ENCODE measurements at regions not wholly inside any gene's neighbourhood (a gene's known extent, or its start where the extent isn't known, plus 50 kb on each side); places are given as distances from the start of the nearest gene placed in this dataset.

DNA sequence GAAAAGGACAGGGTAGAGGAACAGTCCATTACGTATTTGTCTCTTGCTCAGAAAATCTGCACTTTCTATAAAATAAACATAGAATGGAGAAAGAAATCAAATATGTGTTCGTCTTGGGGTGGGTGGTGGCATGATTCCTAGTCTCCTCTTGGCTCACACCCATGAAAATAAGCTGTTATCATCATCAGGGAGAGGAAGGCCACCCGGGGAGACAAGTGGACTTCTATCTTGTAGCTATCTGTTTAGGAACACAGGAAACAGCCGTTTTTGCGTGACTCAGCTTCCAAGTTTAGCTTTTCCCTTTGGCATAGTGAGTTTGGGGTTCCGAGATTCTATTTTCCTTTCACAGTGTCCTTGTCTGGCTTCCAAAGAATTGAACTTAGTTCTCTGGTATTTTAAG is 622.3 kb downstream of the PTPRU start:
- WGBS (ENCODE audit: insufficient coverage, insufficient read length), result no CpG with 5 or more reads among the region's 6 CpGs
- Histone ChIP-seq H3K4me3 (ENCODE audit: low read length) (no peak overlapping the region), H3K4me1 (ENCODE audit: control insufficient read depth, insufficient read depth, low read length) (no peaks in the 10 kb centered on the region), H3K27me3 (ENCODE audit: control insufficient read depth, insufficient read depth, low read length) (no peaks in the 10 kb centered on the region), H3K27ac (ENCODE audit: low read length) (no peak overlapping the region), H3K9me3 (ENCODE audit: control insufficient read depth, insufficient read depth, low read length) (no peaks in the 10 kb centered on the region; the same call in 1 of the 2 replicates), H3K36me3 (ENCODE audit: control insufficient read depth, insufficient read depth, low read length) (no peaks in the 10 kb centered on the region)
- DNase-seq (ENCODE audit: low read depth, low spot score), result no peak

DNA sequence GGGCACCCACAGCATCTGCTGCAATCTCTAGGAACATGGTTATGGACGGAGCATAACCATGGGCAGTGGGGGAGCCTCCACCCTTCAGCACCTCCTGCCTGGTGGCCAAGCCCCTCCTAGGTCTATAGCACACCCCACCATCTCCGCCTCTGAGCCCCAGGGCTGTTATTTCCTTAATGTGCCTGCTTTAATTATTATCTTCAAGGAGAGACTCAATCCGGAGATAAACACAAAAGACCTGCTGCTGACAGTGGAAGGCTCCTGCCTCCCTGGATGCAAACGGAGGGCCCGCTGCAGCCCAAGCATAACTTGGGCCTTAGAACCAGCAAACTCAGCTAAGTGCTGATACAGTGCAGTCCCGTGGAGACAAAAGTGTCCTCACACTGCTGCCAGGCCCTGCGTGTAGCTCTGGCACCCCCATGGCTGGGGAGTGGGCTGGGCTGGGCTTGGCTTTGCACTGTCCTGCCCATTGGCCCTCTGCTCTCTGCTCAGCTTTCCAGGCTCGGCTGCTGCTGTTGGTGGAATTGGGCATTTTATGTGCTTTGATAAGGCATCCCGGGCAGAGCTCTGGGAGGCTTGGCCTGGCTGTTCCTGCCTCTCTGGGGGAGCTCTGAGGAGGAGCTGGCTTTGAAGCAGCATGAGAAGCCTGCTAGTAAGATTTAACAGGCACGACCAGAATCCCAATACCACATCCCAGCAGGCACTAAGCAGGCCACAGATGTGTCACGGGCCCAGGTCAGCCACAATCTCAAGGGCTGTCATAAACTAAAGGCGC is 620.2 kb downstream of the PTPRU start:
- no peak for DNase-seq (ENCODE audit: low read depth, low spot score)
- no CpG with 5 or more reads among the region's 12 CpGs for whole genome bisulfite sequencing (ENCODE audit: insufficient coverage, insufficient read length)

DNA sequence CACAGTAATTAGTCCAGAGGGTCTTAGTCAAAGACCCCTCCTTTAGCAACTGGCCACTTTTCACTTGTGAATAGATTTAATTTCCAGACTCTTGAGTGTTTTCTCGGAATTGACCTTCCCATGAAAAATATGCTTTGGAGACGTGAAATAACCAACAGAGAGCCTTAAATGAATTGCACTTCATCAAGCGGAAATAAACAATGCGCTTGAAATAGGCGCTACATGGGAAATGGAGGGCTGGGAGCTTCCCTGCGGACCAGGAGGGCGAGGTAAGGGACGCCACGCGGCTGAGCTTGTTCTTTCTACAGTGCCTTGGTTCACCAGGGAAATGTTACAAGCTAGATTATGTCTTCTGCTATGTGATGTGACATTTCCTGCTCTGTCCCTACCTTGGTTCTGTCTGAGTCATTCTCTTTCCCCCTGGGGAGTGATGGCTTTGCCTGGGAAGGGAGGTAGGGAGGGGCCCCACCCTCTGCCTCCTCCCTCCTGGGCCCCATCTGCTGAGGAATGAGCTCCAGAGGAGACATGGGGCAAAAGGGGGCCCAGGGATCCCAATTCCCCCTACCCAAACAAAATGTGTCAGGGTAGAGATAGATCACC is 619.3 kb downstream of the PTPRU start:
- Histone ChIP-seq H3K4me3 (ENCODE audit: low read length) (no peak overlapping the region), H3K36me3 (ENCODE audit: control insufficient read depth, insufficient read depth, low read length) (no peaks in the 10 kb centered on the region), H3K9me3 (ENCODE audit: control insufficient read depth, insufficient read depth, low read length) (no peaks in the 10 kb centered on the region; the same call in 1 of the 2 replicates), H3K4me1 (ENCODE audit: control insufficient read depth, insufficient read depth, low read length) (no peaks in the 10 kb centered on the region), H3K27me3 (ENCODE audit: control insufficient read depth, insufficient read depth, low read length) (no peaks in the 10 kb centered on the region), H3K27ac (ENCODE audit: low read length) (no peak overlapping the region)
- DNase-seq (ENCODE audit: low read depth, low spot score), result no peak
- no CpG with 5 or more reads among the region's 10 CpGs for WGBS (ENCODE audit: insufficient coverage, insufficient read length)

More for the DNA sequence above, 620.2 kb downstream of the PTPRU start:
- Histone ChIP-seq H3K4me3 (ENCODE audit: low read length) (no peak overlapping the region), H3K27me3 (ENCODE audit: control insufficient read depth, insufficient read depth, low read length) (no peaks in the 10 kb centered on the region), H3K36me3 (ENCODE audit: control insufficient read depth, insufficient read depth, low read length) (no peaks in the 10 kb centered on the region), H3K9me3 (ENCODE audit: control insufficient read depth, insufficient read depth, low read length) (no peaks in the 10 kb centered on the region; the same call in 1 of the 2 replicates), H3K4me1 (ENCODE audit: control insufficient read depth, insufficient read depth, low read length) (no peaks in the 10 kb centered on the region), H3K27ac (ENCODE audit: low read length) (no peak overlapping the region)

DNA sequence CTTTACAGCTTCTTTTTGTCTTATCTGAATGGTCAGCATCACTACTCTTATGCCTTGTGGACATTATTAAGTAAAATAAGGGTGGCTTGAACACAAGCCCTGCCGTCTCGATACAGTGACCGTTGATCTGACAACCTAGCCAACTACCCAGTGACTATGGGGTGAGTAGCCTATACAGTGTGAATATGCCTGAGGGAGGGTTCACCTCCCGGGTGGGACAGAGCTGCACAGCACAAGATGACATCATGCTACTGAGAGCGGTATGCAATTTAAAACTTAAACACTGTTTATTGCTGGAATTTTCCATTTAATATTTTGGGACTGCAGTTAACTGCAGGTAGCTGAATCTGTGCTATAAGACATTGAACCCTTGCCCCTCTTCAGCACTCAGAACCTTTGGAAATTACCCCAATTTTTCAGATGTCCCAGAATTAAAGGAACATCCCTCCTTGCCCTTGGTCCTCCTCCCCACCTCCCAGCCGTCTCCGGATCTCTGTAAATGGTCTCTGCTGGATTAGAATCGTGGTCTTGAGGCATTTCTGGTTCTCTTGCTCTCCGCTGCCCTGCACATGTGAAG is 618.5 kb downstream of the PTPRU start:
- DNase-seq (ENCODE audit: low read depth, low spot score), result no peak
- no CpG with 5 or more reads among the region's 9 CpGs for WGBS (ENCODE audit: insufficient coverage, insufficient read length)
- H3K27me3 ChIP-seq (ENCODE audit: control insufficient read depth, insufficient read depth, low read length), result no peaks in the 10 kb centered on the region
- H3K36me3 ChIP-seq (ENCODE audit: control insufficient read depth, insufficient read depth, low read length), result no peaks in the 10 kb centered on the region
- H3K27ac ChIP-seq (ENCODE audit: low read length), result no peak overlapping the region
- no peaks in the 10 kb centered on the region for H3K9me3 ChIP-seq (ENCODE audit: control insufficient read depth, insufficient read depth, low read length)
- H3K4me1 ChIP-seq (ENCODE audit: control insufficient read depth, insufficient read depth, low read length), result no peaks in the 10 kb centered on the region
- no peak overlapping the region for H3K4me3 ChIP-seq (ENCODE audit: low read length)

DNA sequence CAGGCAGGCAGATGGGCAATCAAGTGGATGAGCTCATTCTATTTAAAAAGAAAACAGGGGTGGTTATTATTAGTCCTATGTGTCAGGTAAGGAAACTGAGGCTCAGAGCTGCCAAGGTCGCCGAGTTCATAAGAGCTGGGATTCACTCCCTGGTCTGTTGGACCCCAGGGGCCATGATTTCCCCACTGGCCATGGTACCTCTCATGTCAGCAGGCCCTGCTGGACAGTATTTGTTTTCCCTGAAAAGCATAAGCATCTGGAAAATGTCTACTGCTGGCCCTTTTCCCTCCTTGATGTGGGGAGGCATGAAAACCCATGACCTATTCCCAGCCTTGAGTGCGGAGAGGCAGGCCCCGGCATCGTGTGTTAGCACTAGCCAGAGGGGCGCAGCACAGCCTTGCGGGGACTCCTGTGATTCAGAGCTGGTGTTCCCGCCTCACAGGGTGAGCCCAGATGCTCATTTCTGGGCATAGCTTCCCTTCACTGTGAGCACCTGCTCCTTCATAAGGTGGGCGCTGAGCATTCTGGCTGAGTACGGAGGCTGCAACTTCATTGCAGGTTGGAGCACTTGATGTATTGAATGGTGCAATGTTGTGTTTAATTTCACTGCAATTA is 617.5 kb downstream of the PTPRU start:
- no peaks in the 10 kb centered on the region for H3K27me3 ChIP-seq (ENCODE audit: control insufficient read depth, insufficient read depth, low read length)
- no peak for DNase-seq (ENCODE audit: low read depth, low spot score)
- H3K36me3 ChIP-seq (ENCODE audit: control insufficient read depth, insufficient read depth, low read length), result no peaks in the 10 kb centered on the region
- no peak overlapping the region for H3K27ac ChIP-seq (ENCODE audit: low read length)
- H3K4me3 ChIP-seq (ENCODE audit: low read length), result no peak overlapping the region
- H3K4me1 ChIP-seq (ENCODE audit: control insufficient read depth, insufficient read depth, low read length), result no peaks in the 10 kb centered on the region
- no peaks in the 10 kb centered on the region for H3K9me3 ChIP-seq (ENCODE audit: control insufficient read depth, insufficient read depth, low read length)
- no CpG with 5 or more reads among the region's 10 CpGs for whole genome bisulfite sequencing (ENCODE audit: insufficient coverage, insufficient read length)

DNA sequence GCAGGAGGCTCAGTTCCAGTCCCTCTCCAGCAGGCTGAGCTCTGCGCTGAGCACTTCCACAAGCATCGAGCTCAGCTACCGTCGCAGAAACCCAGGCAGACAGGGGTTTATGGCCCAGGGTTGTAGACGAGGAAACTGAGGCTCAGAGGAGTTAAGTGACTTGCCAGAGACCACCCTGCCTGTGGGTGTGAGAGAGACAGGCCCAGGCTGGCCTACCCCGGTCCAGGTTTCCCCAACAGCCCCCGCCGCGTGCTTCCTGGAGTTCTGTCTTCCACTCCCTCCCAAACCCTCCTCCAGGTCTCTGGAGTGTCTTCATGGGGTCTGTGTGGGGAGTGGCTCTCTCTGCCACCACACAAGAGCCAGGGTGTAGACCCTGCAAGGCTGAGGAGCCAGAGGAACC is 615.9 kb downstream of the PTPRU start:
- H3K9me3 ChIP-seq (ENCODE audit: control insufficient read depth, insufficient read depth, low read length), result no peaks in the 10 kb centered on the region
- no peak overlapping the region for H3K4me3 ChIP-seq (ENCODE audit: low read length)
- no peak for DNase-seq (ENCODE audit: low read depth, low spot score)
- no peaks in the 10 kb centered on the region for H3K36me3 ChIP-seq (ENCODE audit: control insufficient read depth, insufficient read depth, low read length)
- H3K27ac ChIP-seq (ENCODE audit: low read length), result no peak overlapping the region
- WGBS (ENCODE audit: insufficient coverage, insufficient read length), result no CpG with 5 or more reads among the region's 9 CpGs
- no peaks in the 10 kb centered on the region for H3K27me3 ChIP-seq (ENCODE audit: control insufficient read depth, insufficient read depth, low read length)
- H3K4me1 ChIP-seq (ENCODE audit: control insufficient read depth, insufficient read depth, low read length), result no peaks in the 10 kb centered on the region

DNA sequence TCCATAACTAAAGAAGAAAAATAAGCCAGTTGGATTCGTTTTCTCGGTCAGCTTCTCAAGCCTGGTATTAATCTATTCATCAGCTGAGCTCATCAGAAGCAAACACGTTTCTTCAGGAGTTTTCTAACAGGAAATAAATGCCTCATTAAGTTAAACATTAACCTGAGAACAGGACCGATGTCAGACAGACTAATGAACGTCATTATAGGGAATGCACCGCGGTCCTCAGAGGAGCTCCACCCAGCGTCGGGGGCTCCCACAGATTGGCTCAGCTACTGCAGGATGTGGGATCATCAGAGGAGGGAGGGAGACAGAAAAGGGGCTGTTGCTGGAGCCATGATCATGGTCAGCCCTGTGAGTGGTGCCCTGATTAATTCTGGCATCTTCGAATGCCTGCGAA is 615.4 kb downstream of the PTPRU start:
- no peak for DNase-seq (ENCODE audit: low read depth, low spot score)
- H3K4me3 ChIP-seq (ENCODE audit: low read length), result no peak overlapping the region
- no peaks in the 10 kb centered on the region for H3K36me3 ChIP-seq (ENCODE audit: control insufficient read depth, insufficient read depth, low read length)
- WGBS (ENCODE audit: insufficient coverage, insufficient read length), result no CpG with 5 or more reads among the region's 11 CpGs
- no peaks in the 10 kb centered on the region for H3K4me1 ChIP-seq (ENCODE audit: control insufficient read depth, insufficient read depth, low read length)
- no peaks in the 10 kb centered on the region for H3K9me3 ChIP-seq (ENCODE audit: control insufficient read depth, insufficient read depth, low read length)
- no peak overlapping the region for H3K27ac ChIP-seq (ENCODE audit: low read length)
- no peaks in the 10 kb centered on the region for H3K27me3 ChIP-seq (ENCODE audit: control insufficient read depth, insufficient read depth, low read length)

DNA sequence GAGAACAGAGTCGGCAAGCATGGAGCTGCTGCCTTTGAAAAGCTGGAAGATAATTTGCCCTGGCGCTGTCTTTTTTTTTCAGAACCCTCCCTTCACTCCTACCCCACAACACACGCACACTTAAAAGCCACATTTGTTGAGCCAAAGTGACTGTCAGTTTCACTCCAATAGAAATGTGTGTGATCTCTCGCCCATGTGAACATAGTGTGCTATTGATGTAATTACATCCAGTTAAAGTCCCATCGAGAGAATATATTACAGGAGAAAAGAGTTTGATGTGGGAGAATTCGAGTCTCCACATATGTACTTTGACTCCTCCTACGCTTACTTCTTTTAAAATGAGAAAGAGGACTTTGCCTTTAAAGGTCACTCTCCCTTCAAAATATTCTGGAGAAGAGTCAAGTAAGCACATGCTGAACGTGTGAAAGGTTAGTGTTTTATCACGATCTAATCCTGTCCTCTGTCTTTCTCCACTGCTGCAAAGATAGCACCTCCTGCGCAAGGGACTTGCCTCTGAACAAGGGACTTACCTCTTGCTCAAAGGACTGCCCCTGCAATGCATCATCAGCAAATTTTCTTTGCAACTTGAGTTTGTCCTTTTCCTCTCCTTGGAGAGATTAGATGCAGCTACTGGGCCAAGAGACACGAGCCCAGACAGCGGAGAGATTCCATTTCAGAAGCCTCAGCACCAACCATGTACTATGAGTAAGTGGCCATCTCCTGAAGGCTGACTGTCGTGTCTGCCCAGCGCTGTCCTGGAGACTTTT is 613.9 kb downstream of the PTPRU start:
- WGBS (ENCODE audit: insufficient coverage, insufficient read length), result no CpG with 5 or more reads among the region's 14 CpGs
- Histone ChIP-seq H3K4me1 (ENCODE audit: control insufficient read depth, insufficient read depth, low read length) (no peaks in the 10 kb centered on the region), H3K9me3 (ENCODE audit: control insufficient read depth, insufficient read depth, low read length) (no peaks in the 10 kb centered on the region), H3K27me3 (ENCODE audit: control insufficient read depth, insufficient read depth, low read length) (no peaks in the 10 kb centered on the region), H3K27ac (ENCODE audit: low read length) (no peak overlapping the region), H3K36me3 (ENCODE audit: control insufficient read depth, insufficient read depth, low read length) (no peaks in the 10 kb centered on the region), H3K4me3 (ENCODE audit: low read length) (no peak overlapping the region)
- DNase-seq (ENCODE audit: low read depth, low spot score), result no peak

DNA sequence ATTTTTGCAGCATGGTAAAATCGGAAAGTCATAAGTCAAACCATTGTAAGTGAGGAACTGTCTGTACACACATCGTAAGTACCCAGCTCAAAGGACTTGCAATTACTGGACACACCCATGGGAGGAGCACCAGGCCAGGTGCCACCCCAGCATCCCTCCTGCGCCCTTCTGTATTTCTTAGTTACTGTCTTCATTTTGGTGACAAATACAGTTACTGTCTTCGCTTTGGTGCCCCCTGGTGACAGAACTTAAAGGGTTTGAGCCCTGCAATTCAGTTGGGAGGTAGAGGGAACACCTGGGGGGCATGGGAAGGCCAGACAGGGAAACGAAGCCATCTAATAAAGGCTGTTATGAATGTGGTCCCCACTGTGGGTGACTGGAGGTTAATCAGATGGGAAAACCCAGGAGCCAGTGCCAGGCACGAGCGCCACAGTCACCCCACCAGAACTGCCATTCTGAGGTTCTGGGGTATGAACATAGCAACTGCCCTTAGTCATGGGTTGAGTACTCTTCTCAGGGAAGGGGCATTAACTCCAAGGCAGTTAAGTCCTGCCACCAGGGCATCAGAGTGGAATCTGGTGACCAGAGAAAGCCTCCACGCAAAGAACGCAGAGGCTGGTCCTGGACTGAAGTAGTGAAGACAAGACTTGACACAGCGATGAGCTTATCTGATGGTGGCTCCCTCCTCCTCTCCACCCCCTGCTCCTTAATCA is 612.9 kb downstream of the PTPRU start:
- WGBS (ENCODE audit: insufficient coverage, insufficient read length), result no CpG with 5 or more reads among the region's 10 CpGs
- no peaks in the 10 kb centered on the region for H3K4me1 ChIP-seq (ENCODE audit: control insufficient read depth, insufficient read depth, low read length)
- no peak overlapping the region for H3K27ac ChIP-seq (ENCODE audit: low read length)
- H3K27me3 ChIP-seq (ENCODE audit: control insufficient read depth, insufficient read depth, low read length), result no peaks in the 10 kb centered on the region
- peak; percentile 57 for DNase-seq (ENCODE audit: low read depth, low spot score)
- no peaks in the 10 kb centered on the region for H3K9me3 ChIP-seq (ENCODE audit: control insufficient read depth, insufficient read depth, low read length)
- H3K4me3 ChIP-seq (ENCODE audit: low read length), result no peak overlapping the region
- H3K36me3 ChIP-seq (ENCODE audit: control insufficient read depth, insufficient read depth, low read length), result no peaks in the 10 kb centered on the region
